BLaER1 treated with 17β-estradiol and CSF1 and Interleukin-3, amounts not matched to agents 10 nM and 100 nM (cell line): ENCODE measurements at regions not wholly inside any gene's neighbourhood (a gene's known extent, or its start where the extent isn't known, plus 50 kb on each side); places are given as distances from the start of the nearest gene placed in this dataset.

Source experiments
- H3K27ac ChIP-seq, 11 experiments: shearing (Covaris generic); formaldehyde crosslinking; 2 replicates each; pipeline ENCODE4 v1.8.1; 2022
- H3K27me3 ChIP-seq, 11 experiments: shearing (Covaris generic); formaldehyde crosslinking; 2 replicates each; pipeline ENCODE4 v1.8.1; 2022
- H3K36me3 ChIP-seq, 11 experiments: shearing (Covaris generic); formaldehyde crosslinking; 2 replicates each; pipeline ENCODE4 v1.8.1; 2022
- H3K4me1 ChIP-seq, 10 experiments: shearing (Covaris generic); formaldehyde crosslinking; 2 replicates each; pipeline ENCODE4 v1.8.1; 2022
- H3K4me2 ChIP-seq, 11 experiments: shearing (Covaris generic); formaldehyde crosslinking; 2 replicates each; pipeline ENCODE4 v1.8.1; 2022
- H3K4me3 ChIP-seq, 10 experiments: shearing (Covaris generic); formaldehyde crosslinking; 2 replicates each; pipeline ENCODE4 v1.8.1; 2022
- H3K9ac ChIP-seq, 11 experiments: shearing (Covaris generic); formaldehyde crosslinking; 2 replicates each; pipeline ENCODE4 v1.8.1; 2022
- H3K9me3 ChIP-seq, 11 experiments: shearing (Covaris generic); formaldehyde crosslinking; replicated peaks in 1 of 11; 2 replicates each; pipeline ENCODE4 v1.8.1; 2022
- H4K20me1 ChIP-seq, 11 experiments: shearing (Covaris generic); formaldehyde crosslinking; 2 replicates each; pipeline ENCODE4 v1.8.1; 2022
- Cebpa-rat ChIP-seq, 11 experiments: shearing (Covaris generic); IDR thresholded peaks; 2 replicates each; pipeline ENCODE4 v1.8.1; 2022

GRCh38 chr15:70210528-70210927 lies 112.8 kb upstream of the TLE3 start:
- TF ChIP-seq Cebpa-rat (IDR thresholded peaks at IDR 0.05) = no peak
- no peaks in the 10 kb centered on the region for H3K9me3 ChIP-seq
- H3K9ac ChIP-seq = no peak overlapping the region
- H4K20me1 ChIP-seq = peaks cover 0 to 6% (median 0%) of the 10 kb centered on the region in 11 experiments; a peak in 2 of 22 replicates
- no peaks in the 10 kb centered on the region for H3K36me3 ChIP-seq
- no peak overlapping the region for H3K4me3 ChIP-seq
- no peaks in the 10 kb centered on the region for H3K4me1 ChIP-seq
- no peak overlapping the region for H3K27ac ChIP-seq
- H3K27me3 ChIP-seq = no peaks in the 10 kb centered on the region; a peak in 2 of 22 replicates
- H3K4me2 ChIP-seq = no peak overlapping the region

GRCh38 chr15:70210076-70210475 lies 112.4 kb upstream of the TLE3 start:
- Histone ChIP-seq H3K4me1 (no peaks in the 10 kb centered on the region), H3K27ac (no peak overlapping the region), H3K36me3 (no peaks in the 10 kb centered on the region), H3K27me3 (no peaks in the 10 kb centered on the region; a peak in 2 of 22 replicates), H4K20me1 (peaks cover 0 to 6% (median 0%) of the 10 kb centered on the region in 11 experiments; a peak in 2 of 22 replicates), H3K9me3 (no peaks in the 10 kb centered on the region), H3K4me3 (no peak overlapping the region), H3K4me2 (no peak overlapping the region), H3K9ac (no peak overlapping the region)
- TF ChIP-seq Cebpa-rat (IDR thresholded peaks at IDR 0.05) = no peak

- no peaks in the 10 kb centered on the region for H3K9me3 ChIP-seq
Measured at GRCh38 chr15:70209499-70209898, 111.8 kb upstream of the TLE3 start.

GRCh38 chr15:70208332-70208731 lies 110.6 kb upstream of the TLE3 start:
- H3K27ac ChIP-seq = no peak overlapping the region
- no peak for TF ChIP-seq Cebpa-rat (IDR thresholded peaks at IDR 0.05)
- no peaks in the 10 kb centered on the region for H3K4me1 ChIP-seq
- H3K4me2 ChIP-seq = no peak overlapping the region
- no peak overlapping the region for H3K9ac ChIP-seq
- no peaks in the 10 kb centered on the region; a peak in 3 of 22 replicates for H3K27me3 ChIP-seq
- H3K36me3 ChIP-seq = no peaks in the 10 kb centered on the region
- H3K9me3 ChIP-seq = no peaks in the 10 kb centered on the region
- peaks cover 0 to 6% (median 0%) of the 10 kb centered on the region in 11 experiments; a peak in 1 of 22 replicates for H4K20me1 ChIP-seq
- H3K4me3 ChIP-seq = no peak overlapping the region

More at GRCh38 chr15:70209499-70209898, 111.8 kb upstream of the TLE3 start:
- no peak overlapping the region for H3K4me3 ChIP-seq
- H4K20me1 ChIP-seq = peaks cover 0 to 6% (median 0%) of the 10 kb centered on the region in 11 experiments; a peak in 1 of 22 replicates
- H3K36me3 ChIP-seq = no peaks in the 10 kb centered on the region
- H3K4me1 ChIP-seq = no peaks in the 10 kb centered on the region
- no peak overlapping the region for H3K9ac ChIP-seq
- TF ChIP-seq Cebpa-rat (IDR thresholded peaks at IDR 0.05) = no peak
- H3K27me3 ChIP-seq = no peaks in the 10 kb centered on the region; a peak in 2 of 22 replicates
- H3K4me2 ChIP-seq = no peak overlapping the region
- H3K27ac ChIP-seq = no peak overlapping the region

GRCh38 chr15:70206668-70207067 lies 109.0 kb upstream of the TLE3 start:
- Histone ChIP-seq H3K36me3 (no peaks in the 10 kb centered on the region), H3K4me2 (no peak overlapping the region), H3K9me3 (no peaks in the 10 kb centered on the region), H3K4me3 (no peak overlapping the region), H3K9ac (no peak overlapping the region), H3K27ac (no peak overlapping the region), H4K20me1 (peaks cover 0 to 6% (median 0%) of the 10 kb centered on the region in 11 experiments; a peak in 1 of 22 replicates), H3K27me3 (no peaks in the 10 kb centered on the region; a peak in 4 of 22 replicates), H3K4me1 (no peaks in the 10 kb centered on the region)
- TF ChIP-seq Cebpa-rat (IDR thresholded peaks at IDR 0.05) = no peak

- no peak overlapping the region for H3K9ac ChIP-seq
- H3K27ac ChIP-seq = no peak overlapping the region
Measured at GRCh38 chr15:70204652-70205051, 106.9 kb upstream of the TLE3 start.

GRCh38 chr15:70203981-70204560 lies 106.4 kb upstream of the TLE3 start:
- peaks cover 0 to 8% (median 0%) of the 10 kb centered on the region in 11 experiments; a peak in 4 of 22 replicates for H4K20me1 ChIP-seq
- TF ChIP-seq Cebpa-rat (IDR thresholded peaks at IDR 0.05) = no peak
- no peak overlapping the region for H3K9ac ChIP-seq
- H3K4me2 ChIP-seq = no peak overlapping the region
- H3K36me3 ChIP-seq = no peaks in the 10 kb centered on the region
- no peaks in the 10 kb centered on the region for H3K9me3 ChIP-seq
- peaks cover 9 to 23% (median 15%) of the 10 kb centered on the region in 11 experiments; a peak in 21 of 22 replicates for H3K27me3 ChIP-seq
- H3K4me3 ChIP-seq = no peak overlapping the region
- peaks cover 6 to 10% (median 9%) of the 10 kb centered on the region in 10 experiments; a peak in 19 of 20 replicates for H3K4me1 ChIP-seq
- no peak overlapping the region for H3K27ac ChIP-seq

More at GRCh38 chr15:70204652-70205051, 106.9 kb upstream of the TLE3 start:
- no peak for TF ChIP-seq Cebpa-rat (IDR thresholded peaks at IDR 0.05)
- Histone ChIP-seq H3K4me3 (no peak overlapping the region), H3K4me2 (no peak overlapping the region), H4K20me1 (peaks cover 0 to 3% (median 0%) of the 10 kb centered on the region in 11 experiments; a peak in 2 of 22 replicates), H3K9me3 (no peaks in the 10 kb centered on the region), H3K36me3 (no peaks in the 10 kb centered on the region), H3K4me1 (peaks cover under 1 to 6% (median 3%) of the 10 kb centered on the region in 10 experiments; a peak in 10 of 20 replicates), H3K27me3 (peaks cover 5 to 18% (median 9%) of the 10 kb centered on the region in 11 experiments; a peak in 21 of 22 replicates)

- Histone ChIP-seq H3K27me3 (peaks cover 15 to 34% (median 25%) of the 10 kb centered on the region in 11 experiments; a peak in 21 of 22 replicates), H3K9ac (no peak overlapping the region), H3K27ac (no peak overlapping the region), H3K9me3 (no peaks in the 10 kb centered on the region), H4K20me1 (peaks cover 0 to 21% (median 3%) of the 10 kb centered on the region in 11 experiments; a peak in 8 of 22 replicates), H3K4me2 (no peak overlapping the region), H3K36me3 (no peaks in the 10 kb centered on the region), H3K4me3 (no peak overlapping the region), H3K4me1 (peaks cover 13 to 23% (median 21%) of the 10 kb centered on the region in 10 experiments; a peak in 19 of 20 replicates)
- TF ChIP-seq Cebpa-rat (IDR thresholded peaks at IDR 0.05) = no peak
Measured at GRCh38 chr15:70202756-70203155, 105.0 kb upstream of the TLE3 start.

- peaks cover 13 to 36% (median 35%) of the 10 kb centered on the region in 10 experiments; a peak in 19 of 20 replicates for H3K4me1 ChIP-seq
- peaks cover 0 to 29% (median 4%) of the 10 kb centered on the region in 11 experiments; a peak in 10 of 22 replicates for H4K20me1 ChIP-seq
- H3K27ac ChIP-seq = no peak overlapping the region
- H3K4me3 ChIP-seq = no peak overlapping the region
- no peaks in the 10 kb centered on the region for H3K9me3 ChIP-seq
- H3K36me3 ChIP-seq = no peaks in the 10 kb centered on the region
- no peak for TF ChIP-seq Cebpa-rat (IDR thresholded peaks at IDR 0.05)
- no peak overlapping the region for H3K4me2 ChIP-seq
- no peak overlapping the region for H3K9ac ChIP-seq
- H3K27me3 ChIP-seq = peaks cover 16 to 47% (median 34%) of the 10 kb centered on the region in 11 experiments
Measured at GRCh38 chr15:70201425-70201775, 103.7 kb upstream of the TLE3 start.
